HG02973 (cell line): ENCODE measurements at regions not wholly inside any gene's neighbourhood (a gene's known extent, or its start where the extent isn't known, plus 50 kb on each side); places are given as distances from the start of the nearest gene placed in this dataset.

ENCODE experiments used
- ATAC-seq: cut with Tn5 transposase; IDR thresholded peaks from one replicate; pipeline ENCODE4 v1.9.1; 2021; ENCODE audit warnings: moderate library complexity; ENCODE audit not compliant: unreplicated experiment

DNA sequence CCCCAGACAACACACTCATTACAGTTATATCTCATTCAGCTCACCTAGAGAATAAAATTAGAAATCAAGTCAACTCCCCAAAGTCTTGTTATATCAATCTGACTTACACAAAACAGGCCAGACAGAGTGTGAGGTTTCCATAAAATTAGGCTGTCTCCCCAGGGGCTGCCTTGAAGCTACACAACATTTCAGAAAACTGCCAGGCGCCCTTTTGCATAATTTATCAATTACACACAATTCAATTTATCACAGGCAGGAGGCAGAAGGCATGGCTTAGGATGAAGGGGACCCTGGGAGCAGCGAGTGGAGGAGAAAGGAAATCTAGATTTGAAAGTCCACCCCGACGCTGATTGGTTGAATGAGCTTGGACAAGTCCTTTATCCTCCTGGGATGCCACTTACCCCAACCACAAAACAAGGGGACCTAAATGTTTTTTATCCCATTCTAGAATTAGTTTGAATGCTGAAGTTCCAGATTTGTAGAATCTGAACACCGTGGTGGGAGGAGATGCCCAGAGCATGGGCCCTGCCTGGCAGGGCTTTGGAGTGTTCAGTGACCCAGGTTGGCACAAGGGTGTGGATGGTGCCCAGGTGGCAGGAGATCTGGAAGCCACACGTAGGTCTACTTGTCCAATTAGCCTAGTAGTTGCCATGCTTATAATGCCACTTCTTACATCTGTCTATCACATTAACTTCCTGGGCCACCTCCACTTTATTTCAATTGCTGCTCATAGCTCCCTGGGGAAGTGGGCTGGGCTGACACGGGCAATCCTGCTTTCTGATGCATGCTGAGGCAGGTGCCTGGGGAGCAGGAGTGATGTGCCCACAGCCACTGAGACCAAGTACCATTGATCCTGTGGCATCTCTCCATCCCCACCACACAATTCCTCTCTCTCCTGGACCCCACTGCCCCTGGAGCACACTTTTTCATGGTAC is 119.8 kb upstream of the TLE3 start:
- ATAC-seq: no peak

DNA sequence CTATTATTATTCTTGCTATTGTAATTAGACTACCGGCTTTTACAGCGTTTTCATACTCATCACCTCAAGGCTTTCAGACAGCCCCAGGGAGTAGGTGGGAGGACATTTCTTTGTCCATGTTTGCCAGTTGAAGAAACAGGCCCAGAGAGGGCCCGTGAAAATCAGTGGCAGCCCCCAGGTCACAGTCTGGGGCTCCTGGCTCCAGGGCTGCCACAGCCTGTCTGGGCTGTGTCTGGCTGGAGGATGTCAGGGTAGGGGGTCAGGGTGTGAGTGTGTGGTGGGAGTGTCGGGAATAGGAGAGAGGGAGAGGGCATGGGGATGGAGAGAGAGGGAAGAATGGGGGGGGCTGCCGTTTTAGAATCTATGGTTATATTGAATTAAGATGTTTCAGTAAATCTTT is 118.2 kb upstream of the TLE3 start:
- no peak for ATAC-seq

DNA sequence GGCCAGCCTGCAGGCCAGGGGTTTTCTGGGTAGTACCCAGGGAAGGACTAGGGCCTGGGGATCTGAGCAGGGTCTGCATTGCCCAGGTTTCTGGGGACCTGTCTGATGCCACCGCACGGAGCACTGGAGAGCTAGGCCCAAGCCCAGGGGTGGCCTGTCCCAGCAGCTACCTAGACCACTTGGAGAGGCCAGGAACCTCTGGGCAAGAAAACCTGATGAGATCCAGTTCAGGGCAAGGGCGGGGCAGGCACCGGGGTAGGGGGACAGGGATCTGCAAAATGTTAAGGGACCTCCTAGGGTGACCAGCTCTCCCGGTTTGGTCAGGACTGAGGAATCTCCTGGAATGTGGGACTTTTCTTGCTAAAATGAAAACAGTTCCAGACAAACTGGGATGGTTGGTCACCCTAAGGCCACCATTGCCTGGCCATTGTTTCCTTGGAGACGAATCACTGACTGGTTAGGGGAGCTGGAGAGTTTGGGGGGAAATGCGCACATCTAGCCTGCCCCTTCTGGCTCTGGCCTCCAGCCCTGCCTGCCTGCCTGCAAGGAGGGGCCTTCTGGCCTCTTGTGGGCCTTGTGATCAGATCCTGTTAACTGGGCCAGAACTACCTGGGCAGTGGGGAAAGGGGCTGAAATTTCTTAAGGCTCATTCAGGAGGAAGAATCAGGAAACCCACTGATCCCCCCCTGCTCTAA is 117.4 kb upstream of the TLE3 start:
- no peak for ATAC-seq

DNA sequence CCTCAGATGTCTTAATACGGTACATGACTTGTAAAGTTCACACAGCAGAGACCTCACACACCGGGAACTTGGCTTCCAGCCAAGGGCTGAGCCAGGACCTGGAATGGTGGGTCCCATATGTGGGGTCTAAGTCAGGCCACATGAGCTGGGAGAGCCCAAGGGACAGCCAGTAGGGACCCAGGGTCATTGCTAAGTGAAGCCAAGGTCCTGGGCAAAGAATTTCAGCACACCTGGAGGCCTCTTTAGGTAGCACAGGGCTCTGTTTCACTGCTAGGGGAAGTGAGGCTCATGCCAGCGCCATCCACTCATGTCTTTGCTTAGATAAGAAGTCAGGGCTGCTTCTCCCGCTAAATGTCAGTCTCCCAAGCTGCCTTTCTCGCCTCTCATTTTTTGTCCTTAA is 116.6 kb upstream of the TLE3 start:
- ATAC-seq: no peak

DNA sequence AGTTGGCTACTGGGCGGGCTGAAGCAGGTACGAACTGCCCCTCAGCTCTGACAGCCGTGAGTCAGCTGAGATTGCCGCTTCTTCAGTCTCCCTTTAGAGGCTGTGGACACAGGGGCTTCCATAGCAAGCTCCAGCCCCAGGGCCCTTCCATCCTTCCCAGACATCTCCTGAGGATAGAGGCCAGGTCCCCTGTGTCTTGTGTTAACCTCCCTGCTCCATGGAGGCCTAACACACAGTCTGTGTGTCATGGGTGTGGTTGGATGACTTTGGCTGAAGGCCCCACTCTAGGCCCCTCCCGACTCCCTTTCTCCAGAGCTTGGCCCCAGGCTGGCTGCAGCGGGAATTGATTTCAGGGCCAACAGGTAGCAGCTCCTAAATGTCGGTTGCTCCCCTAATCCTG is 116.1 kb upstream of the TLE3 start:
- ATAC-seq: no peak

DNA sequence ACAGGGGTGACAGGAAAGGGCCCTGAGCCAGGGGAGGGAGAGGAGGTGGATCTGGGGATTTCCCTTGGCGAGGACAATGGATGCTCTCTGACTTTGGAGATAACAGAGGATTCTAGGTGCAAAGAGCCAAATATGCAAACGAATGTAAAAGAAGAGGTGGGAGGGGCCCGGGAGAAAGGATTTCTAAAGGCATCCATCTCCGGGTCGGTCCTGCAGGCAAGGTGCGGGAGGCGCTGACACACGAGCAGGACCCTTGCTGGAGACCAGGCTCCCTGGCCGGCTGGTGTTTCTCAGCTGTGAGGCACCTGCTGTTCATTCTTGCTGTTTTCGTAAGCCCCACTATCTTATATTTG is 115.2 kb upstream of the TLE3 start:
- no peak for ATAC-seq

DNA sequence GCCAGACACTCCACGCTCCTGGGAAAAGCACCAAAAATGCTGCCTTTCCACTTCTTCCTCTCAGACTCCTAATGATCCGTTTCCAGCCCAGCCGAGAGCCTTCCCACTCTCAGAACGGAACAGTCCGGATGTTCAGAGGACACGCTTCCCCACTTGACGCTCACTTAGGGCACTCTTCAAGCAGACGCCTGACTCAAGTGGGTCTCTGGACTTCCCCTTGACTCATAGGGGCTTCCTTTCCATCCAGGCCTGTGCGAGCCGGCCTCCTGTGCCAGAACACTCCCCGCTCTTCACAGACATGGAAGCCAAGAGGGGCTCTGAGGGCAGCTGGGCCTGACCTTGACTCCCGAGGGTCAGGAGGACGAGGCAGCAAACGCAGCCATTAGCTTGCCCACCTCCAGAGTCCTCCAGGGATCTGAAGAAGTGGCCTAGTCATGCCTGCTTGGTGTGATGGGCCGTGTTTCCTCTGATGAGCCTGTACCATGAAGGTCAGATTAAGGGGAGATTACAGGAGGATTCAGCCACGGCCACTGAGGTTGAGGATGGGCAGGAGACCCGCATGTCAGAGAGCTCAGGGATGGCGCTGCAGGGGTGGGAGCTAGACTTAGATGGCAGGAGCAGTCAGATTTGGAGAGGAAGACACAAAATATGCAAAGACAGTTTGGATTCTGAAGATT is 114.7 kb upstream of the TLE3 start:
- no peak for ATAC-seq

DNA sequence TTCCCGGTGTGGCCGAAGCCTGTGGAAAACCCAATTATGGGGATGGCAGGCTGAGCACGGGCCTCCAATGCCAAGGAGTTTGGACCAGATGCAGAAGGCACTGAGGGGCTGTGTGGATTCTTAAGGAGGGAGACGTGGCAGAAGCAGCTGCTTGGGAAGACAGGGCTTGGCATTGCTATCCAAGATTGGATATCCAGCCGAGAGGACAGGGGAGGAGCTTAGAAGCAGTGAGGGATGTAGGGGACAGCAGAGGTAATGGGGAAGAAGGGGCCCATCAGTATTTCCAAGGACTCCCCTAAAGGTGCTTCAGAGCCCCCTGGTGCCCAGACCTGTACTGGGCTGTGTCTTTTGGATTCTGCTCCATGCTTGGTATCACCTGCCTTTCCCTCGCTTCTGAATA is 112.8 kb upstream of the TLE3 start:
- ATAC-seq: no peak

DNA sequence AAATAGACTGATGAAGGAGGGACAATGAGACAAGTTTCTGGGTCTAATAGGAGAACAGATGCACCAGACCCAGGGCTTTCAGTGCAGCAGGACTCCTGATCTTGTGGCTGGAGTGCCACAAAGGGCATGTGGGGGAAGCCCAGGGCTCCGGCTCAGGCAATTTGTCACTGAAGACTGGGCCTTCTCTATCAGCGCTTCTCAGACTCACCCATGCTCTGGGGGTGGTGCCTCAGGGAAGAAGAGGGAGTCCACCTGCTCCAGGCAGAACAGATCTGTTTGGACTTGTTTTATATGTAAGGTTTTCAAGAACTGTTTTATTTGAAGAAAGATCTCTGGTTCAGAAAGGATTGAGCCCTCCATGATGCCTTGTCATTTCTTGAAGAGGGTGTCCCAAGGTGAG is 112.4 kb upstream of the TLE3 start:
- no peak for ATAC-seq

DNA sequence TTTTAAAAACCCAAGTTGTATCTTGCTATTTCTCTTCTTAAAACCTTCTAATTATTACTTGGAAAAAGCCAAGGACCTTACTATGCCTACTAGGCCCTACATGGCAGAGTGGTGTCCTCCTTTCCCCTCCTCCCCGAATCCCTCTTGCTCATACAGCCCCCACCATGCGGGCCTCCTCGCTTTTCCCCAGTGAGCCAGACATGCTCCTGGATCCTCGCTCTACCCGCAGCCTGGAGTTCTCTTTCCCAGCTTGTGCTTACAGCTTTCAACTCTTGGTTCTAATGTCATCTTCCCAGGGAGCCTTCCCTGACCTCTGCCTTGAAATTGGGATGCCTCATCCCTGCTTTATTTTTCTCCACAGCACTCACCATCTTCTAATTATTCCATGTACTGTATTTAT is 111.8 kb upstream of the TLE3 start:
- no peak for ATAC-seq

DNA sequence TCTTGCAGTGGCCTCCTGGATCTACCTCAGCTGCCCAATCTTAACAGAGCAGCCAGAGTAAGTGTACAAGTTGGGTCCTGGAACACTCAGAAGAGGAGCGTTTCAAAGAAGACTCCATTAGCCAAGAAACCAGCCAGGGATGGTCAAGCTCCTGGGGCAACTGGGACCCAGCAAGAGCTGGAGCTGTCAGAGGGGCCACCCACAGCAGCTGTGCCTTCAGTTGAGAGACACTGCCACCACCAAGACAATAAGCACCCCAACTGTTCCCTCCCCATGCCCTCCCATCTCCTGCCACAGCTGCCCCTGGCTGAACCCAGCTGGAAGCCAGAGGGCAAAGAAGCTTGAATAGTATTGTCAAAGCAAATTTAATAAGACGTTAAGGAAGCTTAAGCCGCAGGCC is 110.6 kb upstream of the TLE3 start:
- ATAC-seq: no peak

DNA sequence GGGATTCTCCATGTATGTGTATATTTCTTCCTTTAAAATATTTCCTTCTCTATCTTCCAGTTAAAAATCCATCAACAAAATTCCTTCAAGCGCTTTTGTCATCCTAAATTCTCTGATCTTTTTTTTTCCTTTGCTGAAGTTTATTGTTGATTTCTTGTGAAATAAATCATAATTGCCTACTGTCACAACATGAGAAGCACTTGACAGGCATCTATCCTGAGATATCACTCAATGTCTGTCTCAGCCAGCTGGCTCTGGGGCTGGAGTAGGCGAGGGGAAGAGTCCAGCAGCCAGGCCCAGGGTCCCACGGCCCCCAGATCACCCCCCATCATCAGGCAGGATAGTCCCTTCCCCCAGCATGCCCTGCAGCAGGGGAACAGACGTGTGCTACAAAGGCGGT is 109.0 kb upstream of the TLE3 start:
- no peak for ATAC-seq

DNA sequence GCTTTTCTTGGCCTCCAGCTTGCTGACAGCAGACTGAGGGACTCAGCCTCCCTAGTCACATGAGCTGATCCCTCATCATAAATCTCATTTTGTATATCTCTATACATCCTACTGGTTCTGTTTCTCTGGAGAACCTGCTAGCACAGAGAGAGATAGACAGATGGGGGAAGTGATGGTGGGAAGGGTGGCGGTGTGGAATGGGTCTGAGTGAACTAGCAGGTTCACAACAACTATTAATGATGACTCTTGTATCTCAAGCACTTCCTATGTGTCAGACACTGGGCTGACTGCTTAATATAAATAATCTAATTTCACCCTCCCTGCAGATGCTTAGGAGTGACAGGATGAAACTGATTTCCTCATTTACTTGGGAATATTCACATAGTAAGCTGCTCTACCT is 106.9 kb upstream of the TLE3 start:
- ATAC-seq: no peak

DNA sequence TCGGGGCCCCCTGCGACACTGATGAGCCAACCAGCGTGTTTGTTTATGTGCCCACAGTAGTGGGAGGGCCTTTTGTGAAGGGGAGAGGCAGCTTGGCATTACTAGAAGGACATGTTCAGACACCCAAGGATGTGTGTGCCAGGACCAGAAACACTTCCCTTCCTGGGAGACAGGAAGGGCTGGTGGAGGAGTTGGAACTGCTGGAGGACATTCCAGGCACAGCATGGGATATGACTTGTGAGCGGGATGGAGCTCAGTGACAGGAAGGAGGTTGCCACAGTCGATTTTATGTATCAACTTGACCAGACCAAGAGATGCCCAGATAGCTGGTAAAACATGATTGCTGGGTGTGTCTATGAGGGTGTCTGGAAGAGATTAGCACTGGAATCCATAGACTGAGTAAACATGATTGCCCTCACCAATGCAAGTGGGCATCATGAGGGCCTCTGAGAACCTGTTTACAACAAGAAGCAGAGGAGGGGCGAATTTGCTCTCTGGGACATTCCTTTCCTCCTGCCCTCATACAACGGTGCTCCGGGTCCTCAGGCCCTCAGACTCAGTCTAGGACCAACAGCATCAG is 106.4 kb upstream of the TLE3 start:
- ATAC-seq: no peak

DNA sequence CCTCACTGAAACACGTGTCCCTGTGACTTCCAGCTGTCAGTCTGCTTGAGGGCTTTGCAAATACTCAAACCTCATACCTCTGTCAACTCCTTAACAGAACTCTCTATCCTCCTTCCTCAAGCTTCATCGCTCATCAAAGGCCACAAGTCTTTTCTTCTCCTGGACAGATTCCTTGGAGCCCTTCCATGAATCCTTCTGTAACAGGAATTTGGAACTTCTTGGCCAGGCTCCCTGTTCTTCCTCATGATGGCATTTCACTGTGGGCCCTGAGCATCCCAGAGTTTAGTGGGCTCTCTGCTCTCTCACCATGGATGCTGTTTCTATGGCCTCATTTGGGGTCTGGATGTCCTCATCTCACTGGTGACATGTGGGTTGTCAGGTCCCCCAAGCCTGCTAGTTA is 105.0 kb upstream of the TLE3 start:
- ATAC-seq: no peak

DNA sequence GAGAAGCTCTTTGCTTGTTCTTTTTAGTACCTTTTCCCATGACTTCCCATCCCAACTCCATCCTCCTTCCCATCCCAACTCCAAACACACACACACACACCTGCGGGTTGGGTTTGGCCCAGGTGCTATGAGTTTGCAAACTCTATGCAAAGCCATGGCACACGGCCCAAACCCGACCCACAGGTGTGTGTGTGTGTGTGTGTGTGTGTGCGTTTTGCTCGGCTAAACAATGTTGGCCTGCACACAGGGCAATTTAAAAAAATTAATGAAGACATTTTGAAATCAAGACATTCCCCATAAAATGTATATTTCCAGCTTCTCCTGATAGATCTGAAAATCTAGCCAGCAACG is 103.7 kb upstream of the TLE3 start:
- no peak for ATAC-seq

DNA sequence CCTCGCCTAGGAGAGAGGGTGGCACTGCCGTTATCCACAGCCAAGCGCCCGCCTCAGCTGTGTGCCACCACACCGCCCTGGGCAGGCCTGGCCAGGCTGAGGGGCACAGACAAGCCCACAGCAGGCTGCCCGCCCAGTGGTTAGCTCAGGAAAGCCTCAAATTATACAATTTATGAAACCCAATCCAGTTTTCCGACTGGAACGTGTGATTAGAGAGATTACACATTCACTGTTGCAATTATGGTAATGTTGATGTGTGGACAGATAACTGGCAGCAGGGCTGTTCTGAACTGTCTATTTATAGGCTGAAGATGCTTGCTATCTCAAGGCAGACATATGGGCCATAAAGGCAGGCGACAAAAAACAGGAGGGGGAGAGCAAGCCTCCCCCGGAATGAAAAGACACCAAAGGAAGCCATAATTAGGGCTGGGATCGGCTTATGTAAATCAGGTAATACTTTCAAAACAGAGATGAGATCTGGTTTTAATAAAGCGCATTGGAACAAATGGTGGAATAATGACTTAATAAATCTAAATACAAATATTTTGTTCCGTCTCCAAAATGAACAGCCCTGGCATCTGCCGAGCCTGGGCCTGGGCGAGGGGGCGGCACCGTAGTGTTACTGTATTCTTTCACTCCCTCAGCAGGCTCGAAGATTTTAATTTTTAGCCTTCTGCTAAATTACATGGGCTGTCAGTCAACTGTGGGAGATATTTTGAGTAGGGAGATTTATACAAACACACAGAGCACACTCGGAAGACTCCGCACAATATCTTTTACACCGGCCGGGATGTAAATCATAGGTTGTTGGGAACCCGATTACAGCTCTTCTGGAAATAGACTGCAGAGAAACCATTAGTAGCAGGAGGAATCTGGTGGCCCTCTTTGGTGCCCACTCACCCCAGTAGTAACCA is 103.1 kb upstream of the TLE3 start:
- no peak for ATAC-seq

DNA sequence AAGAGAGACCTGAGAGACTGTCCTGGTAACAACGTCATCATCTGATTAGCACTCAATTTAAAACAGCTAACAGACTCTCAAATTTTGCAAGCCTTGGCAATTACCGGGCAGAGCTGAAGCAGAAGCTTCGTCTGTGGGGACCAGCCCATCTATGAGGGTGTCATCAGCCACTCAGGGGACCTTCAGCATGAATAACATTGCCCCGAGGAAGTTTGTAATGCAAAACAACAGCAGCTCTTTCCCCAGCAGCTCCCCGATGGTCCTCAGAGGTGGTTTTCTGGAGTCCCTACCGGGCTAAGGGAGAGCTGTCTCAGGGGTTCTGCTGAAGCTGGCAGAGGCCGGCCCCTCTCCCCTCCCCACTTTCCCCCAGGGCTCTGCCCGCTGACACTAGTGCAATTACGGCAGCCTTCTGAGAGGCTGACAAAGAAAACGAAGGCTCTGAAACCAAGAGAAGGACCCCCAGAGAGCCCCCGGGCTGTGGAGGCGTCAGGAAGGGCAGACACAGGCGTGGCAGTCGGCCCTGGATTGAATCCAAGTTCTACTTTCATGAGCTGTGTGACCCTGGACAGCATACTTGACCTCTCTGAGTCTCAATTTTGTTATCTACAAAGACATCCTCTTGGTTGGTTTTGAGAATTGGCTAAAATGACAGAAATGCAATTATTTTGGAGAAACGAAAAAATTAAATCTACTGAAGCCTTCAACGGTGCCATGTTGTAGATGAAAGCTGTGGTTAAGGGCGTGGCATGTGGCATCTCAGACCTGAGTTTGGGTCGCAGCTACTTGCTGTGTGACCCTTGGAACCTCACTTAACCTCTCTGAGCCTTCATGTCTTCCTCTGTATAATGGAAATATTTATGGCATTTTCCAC is 102.1 kb upstream of the TLE3 start:
- no peak for ATAC-seq

DNA sequence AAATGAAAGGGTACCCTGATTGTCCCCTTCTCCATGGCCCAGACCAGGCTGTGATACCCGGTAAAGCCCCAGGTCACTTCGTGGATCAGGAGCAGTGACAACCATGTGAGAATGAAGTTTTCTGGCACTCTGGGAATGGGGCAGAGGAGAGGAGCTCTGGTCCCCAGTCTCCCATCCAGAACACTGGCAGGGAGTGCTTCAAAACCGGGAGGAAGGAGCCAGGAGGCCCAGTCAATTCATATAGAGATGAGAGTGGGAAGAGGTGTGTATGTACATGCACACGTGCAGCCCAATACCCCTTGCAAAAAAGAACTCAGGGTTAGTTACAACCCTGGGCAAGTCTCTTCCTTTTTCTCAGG is 101.4 kb upstream of the TLE3 start:
- ATAC-seq: no peak
